ENCODE measurements at regions not wholly inside any gene's neighbourhood (a gene's known extent, or its start where the extent isn't known, plus 50 kb on each side); places are given as distances from the start of the nearest gene placed in this dataset.

DNA sequence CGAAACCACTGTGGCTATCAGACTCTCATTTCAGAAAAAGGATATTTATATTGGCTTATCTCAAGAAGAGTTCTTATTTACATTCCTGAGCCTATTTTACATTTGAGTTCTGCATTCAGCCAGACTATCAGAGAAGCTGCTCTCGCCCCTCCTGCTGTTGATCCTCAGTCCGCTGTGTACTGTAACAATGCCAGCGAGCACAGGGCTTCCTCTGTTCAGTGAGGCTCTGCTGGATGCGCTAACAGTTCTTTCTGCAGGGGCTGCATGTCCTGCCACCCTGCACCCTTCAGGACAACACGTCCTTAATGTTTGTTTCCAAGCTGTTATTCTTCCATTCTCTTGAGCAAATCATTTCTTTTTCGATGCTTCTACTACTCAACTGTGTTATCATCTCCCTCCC lies 463.7 kb upstream of the SGCG start:
- TF ChIP-seq, protein P1, sequence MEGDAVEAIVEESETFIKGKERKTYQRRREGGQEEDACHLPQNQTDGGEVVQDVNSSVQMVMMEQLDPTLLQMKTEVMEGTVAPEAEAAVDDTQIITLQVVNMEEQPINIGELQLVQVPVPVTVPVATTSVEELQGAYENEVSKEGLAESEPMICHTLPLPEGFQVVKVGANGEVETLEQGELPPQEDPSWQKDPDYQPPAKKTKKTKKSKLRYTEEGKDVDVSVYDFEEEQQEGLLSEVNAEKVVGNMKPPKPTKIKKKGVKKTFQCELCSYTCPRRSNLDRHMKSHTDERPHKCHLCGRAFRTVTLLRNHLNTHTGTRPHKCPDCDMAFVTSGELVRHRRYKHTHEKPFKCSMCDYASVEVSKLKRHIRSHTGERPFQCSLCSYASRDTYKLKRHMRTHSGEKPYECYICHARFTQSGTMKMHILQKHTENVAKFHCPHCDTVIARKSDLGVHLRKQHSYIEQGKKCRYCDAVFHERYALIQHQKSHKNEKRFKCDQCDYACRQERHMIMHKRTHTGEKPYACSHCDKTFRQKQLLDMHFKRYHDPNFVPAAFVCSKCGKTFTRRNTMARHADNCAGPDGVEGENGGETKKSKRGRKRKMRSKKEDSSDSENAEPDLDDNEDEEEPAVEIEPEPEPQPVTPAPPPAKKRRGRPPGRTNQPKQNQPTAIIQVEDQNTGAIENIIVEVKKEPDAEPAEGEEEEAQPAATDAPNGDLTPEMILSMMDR (conservative IDR thresholded peaks at IDR 0.05; ENCODE audit: low read depth, low read length), result no peak
- TF ChIP-seq, protein P2, sequence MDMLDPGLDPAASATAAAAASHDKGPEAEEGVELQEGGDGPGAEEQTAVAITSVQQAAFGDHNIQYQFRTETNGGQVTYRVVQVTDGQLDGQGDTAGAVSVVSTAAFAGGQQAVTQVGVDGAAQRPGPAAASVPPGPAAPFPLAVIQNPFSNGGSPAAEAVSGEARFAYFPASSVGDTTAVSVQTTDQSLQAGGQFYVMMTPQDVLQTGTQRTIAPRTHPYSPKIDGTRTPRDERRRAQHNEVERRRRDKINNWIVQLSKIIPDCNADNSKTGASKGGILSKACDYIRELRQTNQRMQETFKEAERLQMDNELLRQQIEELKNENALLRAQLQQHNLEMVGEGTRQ (IDR thresholded peaks at IDR 0.05; ENCODE audit: low read depth, low read length), result no peak
- TF ChIP-seq BHLHE40 (IDR thresholded peaks at IDR 0.05; ENCODE audit: low read depth, low read length), result no peak
- TF ChIP-seq RCOR1 (IDR thresholded peaks at IDR 0.05; ENCODE audit: insufficient replicate concordance, low read length), result no peak
